22Rv1 (cell line): ENCODE measurements at regions not wholly inside any gene's neighbourhood (a gene's known extent, or its start where the extent isn't known, plus 50 kb on each side); places are given as distances from the start of the nearest gene placed in this dataset.

ENCODE experiments used
- CTCF ChIP-seq: fragments of 450-650 bp; IDR thresholded peaks from 2 replicates; pipeline ENCODE4 v1.5.1; 2017; ENCODE audit warnings: mild to moderate bottlenecking
- ZFX ChIP-seq: fragments of 450-650 bp; IDR thresholded peaks from 2 replicates; pipeline ENCODE4 v1.6.1; 2017; ENCODE audit warnings: antibody characterized with exemption, borderline replicate concordance

- TF ChIP-seq CTCF (no peak), ZFX (no peak)
These were observed 406.8 kb upstream of the SULF2 start for GRCh38 chr20:48192109-48192508.
